IPS DF 4.7 (cell line): ENCODE measurements at regions not wholly inside any gene's neighbourhood (a gene's known extent, or its start where the extent isn't known, plus 50 kb on each side); places are given as distances from the start of the nearest gene placed in this dataset.
"Not testable (repeated sequence)": the region's sequence is repeated elsewhere in the genome, so short reads cannot be mapped to it uniquely, and the experiment has no call there.

ENCODE experiments used
- DNase-seq: peaks from one replicate; pipeline ENCODE4 v3.0.0-alpha.2; 2013; ENCODE audit warnings: low spot score; ENCODE audit errors: extremely low read depth

DNA sequence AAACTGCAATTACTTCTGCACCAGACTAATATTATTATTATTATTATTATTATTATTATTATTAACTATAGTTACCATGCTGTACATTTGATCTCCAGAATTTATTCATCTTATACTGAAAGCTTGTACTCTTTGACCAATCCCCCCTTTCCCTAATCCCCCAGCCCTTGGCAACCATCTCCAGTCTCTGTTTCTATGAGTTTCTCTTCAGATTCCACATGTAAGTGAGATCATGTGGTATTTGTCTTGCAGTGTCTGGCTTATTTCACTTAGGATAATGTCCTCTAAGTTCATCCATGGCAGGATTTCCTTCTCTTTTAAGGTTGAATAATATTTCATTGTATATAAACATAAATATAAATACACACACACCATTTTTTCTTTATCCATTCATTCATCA is 287.0 kb upstream of the DAB2 start:
- no peak for DNase-seq

DNA sequence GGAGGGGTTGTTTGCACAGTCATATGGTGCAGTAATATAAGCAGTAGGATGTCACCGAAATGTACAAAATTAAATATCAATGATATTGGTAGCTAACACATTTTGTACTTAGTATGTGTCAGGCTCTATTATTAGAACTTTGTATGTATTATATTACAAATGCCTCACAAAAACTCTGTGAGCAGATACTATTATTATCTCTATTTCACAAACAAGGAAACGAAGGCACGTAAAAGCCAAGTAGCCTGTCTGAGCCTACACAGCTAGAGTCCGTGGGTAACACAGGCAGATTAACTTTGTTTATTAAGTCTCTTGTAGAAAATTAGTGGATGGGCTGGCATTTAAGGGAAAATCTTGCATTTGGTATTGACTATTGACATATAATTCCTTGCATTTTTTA is 284.3 kb upstream of the DAB2 start:
- DNase-seq = no peak

DNA sequence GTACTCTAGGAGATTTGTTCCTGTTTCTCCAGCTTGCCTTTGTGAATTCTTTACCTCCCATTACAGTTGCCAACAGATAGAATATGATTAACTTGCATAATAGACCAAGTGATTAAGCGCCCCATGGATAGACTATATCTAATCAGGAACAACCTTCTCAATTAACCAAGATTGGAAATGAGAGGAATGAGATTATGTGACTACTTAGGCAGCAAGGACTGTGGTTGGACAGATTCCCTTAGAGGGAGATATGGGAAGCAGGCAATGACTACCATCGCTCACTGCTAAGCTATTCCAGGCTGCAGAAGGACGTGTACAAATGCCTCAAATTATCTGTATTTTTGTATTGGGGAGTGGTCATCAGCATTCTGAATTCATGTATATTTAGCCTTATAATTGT is 278.1 kb upstream of the DAB2 start:
- DNase-seq = no peak

DNA sequence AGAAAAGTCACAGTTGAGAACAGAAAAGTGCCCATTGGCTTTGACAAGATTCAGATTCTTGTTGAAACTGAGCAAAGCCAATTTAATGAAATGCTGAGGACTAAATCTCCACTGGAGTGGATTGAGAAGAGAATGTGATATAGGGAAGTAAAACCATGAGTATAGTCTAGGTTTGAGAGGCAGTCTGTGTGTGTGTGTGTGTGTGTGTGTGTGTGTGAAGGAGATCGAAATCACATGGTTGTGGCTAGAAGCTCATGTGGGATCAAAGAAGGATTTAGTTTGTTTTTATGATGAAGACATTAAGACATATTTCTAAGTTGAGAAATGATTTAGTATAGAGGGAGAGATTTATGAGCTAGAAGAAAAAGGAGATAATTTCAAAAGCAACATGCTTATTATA is 275.7 kb upstream of the DAB2 start:
- DNase-seq = no peak

DNA sequence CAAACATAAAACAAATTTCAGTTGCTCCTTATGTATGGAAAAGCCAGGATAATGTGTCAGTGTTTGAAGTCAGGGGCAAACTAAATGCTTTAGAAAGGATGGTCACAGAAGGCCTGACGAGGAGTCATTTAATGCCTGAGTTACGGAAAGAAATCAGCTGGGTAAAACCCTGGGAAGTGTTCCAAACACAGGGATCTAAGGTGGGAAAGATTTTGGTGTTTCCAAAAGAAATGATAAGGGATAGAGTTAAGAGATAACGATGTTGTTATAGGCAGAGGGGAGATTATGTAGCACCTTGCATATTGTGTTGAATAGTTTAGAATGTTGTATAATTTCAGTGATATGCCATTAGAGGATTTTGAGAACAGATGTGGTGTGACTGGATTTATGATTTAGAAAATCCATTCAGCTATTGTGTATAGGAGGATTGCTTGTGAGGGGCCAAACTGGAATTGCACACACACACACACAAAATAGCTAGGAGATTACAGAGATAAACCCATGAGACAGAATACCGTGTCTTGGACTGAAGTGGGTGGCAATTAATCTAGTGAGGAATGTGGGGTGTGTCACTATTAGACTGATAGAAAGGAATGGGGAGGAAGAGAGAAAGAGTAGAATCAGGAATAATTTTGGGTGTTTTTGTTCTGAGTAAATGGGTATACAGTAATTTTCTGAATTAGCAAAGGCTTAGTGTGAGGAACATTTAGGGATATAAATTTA is 274.2 kb upstream of the DAB2 start:
- DNase-seq = no peak

DNA sequence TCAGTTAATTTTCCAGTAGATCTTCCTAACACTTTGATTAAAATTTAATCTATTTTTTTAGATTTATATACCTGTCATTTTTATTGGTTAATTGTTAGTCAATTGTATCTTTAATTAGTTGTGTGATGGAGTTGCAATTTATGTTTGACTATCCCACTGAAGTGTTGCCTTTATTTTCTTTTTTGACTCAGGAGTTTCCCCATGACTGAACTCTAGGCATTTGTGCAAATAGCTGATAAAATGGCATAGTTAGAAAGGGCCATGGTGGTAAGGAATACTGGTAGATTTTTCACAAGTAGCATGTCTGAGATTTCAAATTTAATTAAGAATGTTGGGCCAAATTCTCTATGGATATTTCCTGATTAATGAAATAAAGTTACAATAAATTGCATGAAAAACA is 273.1 kb upstream of the DAB2 start:
- no peak for DNase-seq

DNA sequence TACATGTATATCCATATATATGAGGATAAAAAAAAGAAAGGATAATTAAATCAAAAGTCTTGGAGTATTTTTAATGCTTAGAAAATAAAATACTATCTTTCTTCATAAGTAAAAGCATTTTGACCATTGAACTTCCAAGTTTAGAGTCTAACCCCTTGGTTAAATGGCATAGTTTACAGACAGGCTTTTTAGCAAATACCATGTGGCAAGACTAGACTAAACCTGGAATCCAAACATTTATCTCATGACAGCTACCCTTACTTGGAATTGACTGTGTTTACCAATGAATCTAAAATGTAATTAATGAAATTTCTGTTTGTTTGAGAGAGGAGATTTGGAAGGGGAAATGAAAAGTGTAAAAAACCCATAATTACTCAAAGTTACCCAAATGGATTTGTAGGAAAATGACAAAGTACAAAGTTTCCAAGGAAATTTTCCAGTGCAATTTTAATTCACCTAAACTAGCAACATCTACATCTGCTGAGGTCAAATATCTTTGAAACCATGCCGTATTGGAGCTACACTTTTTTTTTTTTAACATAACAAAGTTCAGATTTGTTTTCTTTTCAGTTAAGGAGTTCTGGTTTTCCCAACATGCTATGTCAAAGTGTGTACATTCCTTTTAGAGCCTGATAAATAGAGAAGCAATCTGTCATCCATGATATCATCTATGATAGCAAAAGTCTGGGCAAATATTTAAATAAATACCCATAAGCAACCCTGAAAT is 272.1 kb upstream of the DAB2 start:
- DNase-seq = no peak

DNA sequence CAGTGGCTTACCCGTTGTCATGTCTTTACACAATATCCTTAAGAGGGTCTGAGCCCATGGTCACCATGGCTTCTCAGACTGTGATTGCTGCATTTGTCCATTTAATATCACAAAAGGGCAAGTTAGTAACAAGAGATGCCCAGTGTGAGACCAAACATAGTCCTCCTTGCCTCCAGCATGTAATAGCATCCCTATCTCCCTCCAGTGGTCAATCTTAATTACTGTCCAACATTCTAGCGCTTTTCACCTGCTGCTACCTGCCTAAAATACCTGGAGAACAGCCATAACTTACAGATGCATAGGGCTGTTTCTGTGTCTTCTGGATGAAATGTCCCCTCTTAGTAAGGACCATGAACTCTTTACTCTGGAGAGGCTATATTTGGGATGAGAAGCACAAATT is 267.2 kb upstream of the DAB2 start:
- DNase-seq = no peak

DNA sequence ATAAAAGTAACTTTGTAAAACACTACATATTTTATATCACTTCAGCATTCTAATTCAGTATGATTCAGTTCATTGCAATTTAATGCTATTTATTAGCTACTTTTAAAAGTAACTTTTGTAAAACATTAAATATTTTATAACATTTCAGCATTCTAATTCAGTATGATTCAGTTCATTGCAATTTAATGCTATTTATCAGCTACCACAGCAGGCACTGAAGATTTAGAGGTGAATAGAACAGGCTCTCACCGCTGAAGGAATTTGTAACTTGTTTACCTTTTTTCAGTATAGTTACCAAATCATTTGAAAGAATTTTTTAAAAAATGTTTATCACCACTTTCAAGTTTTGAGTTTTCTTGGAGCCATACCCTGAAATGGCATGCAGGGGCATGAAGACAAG is 266.4 kb upstream of the DAB2 start:
- no peak for DNase-seq

DNA sequence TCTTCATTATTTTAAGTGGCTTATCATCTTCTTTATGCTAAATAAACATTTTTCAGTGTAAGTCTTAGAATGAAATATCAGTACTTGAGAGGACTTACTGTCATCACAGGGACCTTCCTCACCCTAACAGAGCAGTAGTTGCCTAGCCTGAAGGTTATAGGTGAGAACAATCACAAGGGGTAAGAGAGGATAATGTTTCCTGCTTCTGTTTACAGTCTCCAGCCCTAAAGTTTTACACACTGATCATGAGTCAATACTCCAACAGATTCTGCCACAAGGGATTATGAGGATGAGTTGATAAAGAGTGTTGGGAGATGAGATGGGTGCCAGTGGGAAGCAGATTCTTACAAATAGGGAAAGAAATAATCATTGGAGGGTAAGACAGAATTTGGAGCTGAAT is 265.1 kb upstream of the DAB2 start:
- DNase-seq = no peak

DNA sequence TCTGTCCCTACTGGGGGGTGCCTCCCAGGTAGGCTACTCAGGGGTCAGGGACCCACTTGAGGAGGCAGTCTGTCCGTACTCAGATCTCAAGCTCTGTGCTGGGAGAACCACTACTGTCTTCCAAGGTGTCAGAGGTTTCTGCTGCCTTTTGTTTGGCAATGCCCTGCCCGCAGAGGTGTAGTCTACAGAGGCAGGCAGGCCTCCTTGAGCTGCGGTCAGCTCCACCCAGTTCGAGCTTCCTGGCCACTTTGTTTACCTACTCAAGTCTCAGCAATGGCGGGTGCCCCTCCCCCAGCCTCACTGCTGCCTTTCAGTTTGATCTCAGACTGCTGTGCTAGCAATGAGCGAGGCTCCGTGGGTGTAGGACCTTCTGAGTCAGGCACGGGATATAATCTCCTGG is 263.1 kb upstream of the DAB2 start:
- DNase-seq = not testable (repeated sequence)

DNA sequence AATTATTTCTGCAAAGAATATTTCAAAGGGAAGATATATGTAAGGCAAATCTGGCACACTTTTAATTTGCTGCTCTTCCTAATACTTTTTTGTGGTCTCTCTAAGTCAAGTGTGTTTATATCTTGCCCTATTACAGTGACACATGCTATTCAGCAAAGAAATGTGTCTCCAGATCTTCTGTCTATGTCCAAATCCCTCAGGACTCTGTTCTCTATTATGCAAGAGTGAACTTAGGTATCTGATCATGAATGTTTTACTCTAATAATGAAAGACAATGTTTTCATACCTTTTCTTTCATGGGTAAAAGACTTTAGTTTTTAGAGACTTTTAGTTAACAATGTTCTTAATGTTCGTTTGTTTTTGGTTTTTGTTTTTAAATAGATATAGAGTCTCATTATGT is 255.4 kb upstream of the DAB2 start:
- DNase-seq = no peak

DNA sequence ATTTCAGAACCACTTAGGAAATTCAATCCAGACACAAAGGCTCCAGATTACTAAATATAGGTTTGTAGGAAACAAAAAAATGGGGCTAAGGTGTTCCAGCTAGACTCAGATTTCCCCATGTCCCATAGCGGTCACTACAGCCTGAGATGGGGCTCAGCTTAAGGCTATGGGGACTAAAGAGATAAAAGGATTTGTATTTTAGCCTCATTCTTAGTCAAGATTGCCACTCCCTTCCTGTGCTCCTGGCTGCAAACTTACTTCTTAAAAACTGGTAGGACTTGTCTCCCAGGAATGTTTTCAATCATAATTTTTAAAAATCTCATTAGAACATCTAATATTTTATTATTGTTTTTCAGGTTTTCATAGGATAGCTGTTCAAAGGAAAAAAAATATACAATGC is 253.8 kb upstream of the DAB2 start:
- DNase-seq = no peak

DNA sequence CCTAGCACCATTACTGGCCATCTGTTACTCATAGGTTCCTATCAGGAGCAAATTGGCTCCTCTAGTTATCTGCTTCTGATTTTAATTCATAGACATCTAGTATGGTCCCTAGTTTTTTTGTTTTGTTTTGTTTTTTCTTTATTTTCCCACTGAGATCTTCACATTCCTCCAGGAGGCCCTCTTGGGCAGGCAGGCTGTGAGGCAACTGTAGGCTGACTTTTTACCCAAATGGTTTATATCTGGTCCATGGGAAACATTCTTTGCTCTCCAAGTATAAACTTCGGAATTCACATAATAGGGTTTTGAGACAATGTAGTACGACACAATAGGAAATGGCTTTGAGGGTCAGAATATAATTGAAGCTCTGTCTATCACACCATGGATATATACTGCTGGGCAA is 250.9 kb upstream of the DAB2 start:
- no peak for DNase-seq

DNA sequence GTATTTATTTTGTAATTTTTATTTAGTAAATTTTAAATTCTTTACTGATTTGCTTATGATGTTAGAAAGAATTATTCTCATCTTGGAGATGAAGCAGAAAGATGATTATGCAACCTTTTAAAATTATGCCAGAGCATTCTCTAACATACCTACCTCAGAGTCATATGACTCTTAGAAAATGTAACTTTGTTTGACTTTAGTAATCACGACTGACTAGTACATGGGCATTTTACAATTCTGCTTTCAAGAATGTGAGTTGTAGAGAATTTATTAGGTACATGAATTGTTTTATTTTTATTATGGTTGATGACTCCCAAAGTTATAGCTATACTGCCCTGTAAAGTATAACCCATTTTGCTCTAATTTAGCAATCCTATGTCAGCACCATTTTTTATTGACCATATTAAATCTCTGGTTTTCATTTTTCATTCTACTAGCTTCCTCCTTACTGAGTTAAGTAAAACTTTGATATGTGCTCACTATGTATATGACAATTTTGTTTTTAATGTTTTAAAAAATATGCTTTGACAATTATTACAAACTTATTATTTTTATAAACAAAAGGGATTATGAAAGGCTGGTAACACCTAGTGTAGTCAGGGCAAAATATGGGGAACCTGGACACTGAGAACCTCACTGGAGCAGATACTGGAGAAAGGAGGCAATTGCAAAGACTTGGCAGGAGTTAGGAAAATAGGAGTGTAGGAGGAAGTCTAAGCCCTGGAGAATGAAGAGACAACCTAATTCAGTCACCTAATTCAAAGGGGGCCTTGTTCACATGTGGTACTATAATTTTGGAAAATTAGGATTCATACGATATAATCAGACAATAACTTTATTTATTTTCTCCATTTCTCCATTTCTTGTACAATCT is 249.7 kb upstream of the DAB2 start:
- no peak for DNase-seq

DNA sequence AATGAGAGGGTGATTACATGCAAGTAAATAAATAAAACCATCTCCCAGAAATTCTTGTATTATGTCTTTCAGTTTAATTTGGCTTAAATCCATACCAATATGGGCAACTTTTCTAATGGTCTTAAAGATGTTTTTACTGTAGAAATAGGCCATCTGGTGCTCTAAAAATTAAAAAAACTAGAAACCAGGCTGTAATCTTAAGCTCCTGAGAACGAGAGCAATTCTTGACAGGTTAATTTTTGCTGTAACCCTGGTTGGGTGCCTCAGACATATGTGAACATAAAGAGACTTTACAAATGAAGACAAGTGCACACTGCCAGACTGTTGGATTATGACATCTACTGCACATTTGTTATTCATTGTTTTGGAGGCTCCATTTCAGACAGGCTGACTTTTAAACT is 246.8 kb upstream of the DAB2 start:
- DNase-seq = no peak

DNA sequence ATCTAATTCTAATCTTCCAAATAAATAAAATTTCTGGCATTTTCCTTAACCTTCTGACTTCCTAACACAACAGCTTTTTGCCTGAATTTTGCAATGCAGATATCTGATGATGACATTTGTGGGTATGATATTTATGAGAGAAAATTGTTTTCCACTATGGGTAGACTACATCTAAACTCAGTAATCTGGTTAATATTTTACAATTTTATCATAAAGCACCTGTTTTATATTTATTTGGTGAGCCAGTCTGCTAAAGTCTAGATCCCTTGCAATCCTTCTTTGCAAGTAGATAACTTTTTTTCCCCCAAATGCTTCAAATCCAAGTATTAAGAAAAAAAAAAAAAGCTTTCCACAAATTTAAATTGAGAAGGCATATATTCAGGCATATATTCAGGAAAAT is 246.2 kb upstream of the DAB2 start:
- no peak for DNase-seq

DNA sequence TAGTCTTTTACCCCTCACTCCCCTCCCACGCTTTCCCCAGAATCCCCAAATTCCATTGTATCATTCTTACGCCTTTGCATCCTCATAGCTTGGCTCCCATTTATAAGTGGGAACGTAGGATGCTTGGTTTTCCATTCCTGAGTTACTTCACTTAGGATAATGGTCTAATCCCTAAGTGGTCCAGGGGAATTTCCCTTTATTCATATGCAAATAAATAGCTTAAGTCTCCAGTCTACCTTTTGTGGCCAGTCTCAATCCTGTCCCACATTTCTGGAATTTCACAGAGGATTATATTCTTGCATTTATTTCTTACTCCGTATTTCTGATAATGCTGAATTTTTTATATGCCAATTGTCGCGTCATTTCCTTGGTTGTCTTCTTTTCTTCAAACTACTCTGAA is 245.6 kb upstream of the DAB2 start:
- DNase-seq = no peak

DNA sequence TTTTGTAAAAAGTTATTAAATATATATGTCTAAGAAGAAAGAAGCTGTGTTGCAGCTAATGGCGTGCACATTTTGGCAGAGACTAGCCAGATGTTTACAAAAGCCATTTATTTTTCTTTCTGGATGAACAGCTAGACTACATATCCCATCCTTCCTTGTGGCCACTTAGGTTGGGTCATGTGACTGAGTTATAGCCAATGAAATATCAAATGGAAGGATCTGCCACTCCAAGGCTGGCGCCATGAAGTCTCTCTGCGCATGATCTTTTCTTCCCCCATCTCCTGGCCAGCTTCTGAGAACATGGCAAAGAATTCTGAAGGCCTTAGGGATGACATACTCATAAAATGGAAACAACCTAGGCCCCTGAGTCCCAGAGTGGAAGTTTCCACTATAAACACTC is 244.2 kb upstream of the DAB2 start:
- no peak for DNase-seq

DNA sequence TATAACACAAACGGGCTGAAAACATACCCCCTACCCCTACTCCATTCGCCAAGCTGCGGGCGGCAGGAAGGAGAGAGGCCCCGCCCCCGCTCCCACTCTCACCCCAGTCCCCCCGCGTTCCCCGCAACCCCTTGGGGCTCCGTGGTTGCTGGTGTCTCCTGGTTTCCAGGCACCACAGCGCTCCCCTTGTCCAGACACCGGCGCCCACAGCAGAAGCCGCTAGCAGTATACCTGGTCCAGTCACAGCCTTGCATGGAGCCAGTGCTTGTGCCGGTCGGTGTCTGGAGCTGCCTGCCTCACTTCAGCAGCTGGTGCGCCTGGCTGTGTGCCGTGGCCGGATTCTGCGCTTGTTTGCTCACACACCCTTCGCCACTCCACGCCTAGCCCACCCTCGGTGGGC is 240.5 kb upstream of the DAB2 start:
- no peak for DNase-seq

DNA sequence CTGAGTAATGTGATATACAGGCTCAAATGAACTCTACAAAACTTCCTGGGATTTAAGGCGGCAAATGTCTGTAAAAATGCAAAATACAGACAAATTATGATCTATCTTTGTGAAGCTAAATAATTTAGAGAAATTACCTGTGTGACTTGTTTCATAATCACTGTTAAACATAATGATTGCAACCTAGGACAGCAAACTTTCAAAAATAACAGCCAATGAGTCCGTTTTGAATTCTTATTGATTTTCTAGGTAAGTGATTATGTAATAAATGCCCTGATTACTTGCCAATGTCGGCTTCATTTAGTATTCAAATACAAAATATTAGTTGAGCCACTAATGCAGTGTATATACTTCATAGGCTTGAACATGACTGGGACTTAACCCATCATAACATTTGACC is 238.2 kb upstream of the DAB2 start:
- DNase-seq = no peak

DNA sequence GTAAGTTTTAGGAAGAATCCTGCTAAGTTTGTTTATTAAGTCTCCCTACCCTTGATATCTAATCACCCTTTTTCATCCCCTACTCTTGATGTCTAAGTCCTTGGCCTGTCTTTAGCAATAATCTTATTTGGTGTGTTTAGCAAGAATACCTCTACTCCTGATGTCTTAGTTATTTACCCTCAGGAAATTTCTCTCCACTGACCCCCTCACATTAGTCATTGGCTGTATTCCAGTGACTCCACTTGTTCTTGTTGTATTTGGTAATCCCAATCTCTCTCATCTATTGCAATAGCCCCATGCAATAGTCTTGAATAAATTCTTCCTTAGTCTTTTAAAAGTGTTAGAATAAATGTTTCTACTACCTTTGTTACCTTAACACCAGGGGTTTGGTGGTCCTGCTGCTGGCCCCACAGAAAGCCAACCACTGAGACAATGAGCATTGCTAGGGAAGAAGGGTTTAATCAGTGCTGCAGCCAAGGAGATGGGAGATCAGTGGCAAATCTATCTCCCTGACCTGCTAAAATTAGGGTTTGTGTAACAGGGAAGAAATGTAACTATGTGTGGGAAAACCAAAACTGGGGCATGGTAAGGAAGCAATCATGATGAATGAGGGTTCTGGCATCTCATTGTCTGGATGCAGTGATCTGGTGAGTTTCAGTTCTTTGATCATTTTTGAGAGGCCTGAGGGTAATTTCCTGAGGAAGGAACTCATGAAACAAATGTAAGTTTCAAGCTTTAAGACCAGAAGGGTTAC is 236.4 kb upstream of the DAB2 start:
- DNase-seq = no peak
